NCI-H1436 (cell line): ENCODE measurements at regions not wholly inside any gene's neighbourhood (a gene's known extent, or its start where the extent isn't known, plus 50 kb on each side); places are given as distances from the start of the nearest gene placed in this dataset.

ENCODE experiments used
- DNase-seq: peaks from one replicate; lab custom pipeline; 2025; lab: John Stamatoyannopoulos, UW

GRCh38 chr6:21381331-21381963 lies 212.1 kb upstream of the SOX4 start:
- no peak for DNase-seq

GRCh38 chr6:21382821-21383449 lies 210.6 kb upstream of the SOX4 start:
- DNase-seq, result no peak

- DNase-seq, result no peak
These were observed 210.0 kb upstream of the SOX4 start for GRCh38 chr6:21383450-21384085.

- DNase-seq, result no peak
These were observed 209.3 kb upstream of the SOX4 start for GRCh38 chr6:21384216-21384615.

GRCh38 chr6:21386744-21387143 lies 206.8 kb upstream of the SOX4 start:
- no peak for DNase-seq

- DNase-seq, result no peak
These were observed 202.9 kb upstream of the SOX4 start for GRCh38 chr6:21390532-21391213.

- no peak for DNase-seq
These were observed 201.4 kb upstream of the SOX4 start for GRCh38 chr6:21392177-21392576.

- no peak for DNase-seq
These were observed 199.9 kb upstream of the SOX4 start for GRCh38 chr6:21393441-21394165.

- no peak for DNase-seq
These were observed 198.4 kb upstream of the SOX4 start for GRCh38 chr6:21395121-21395520.

- DNase-seq, result no peak
These were observed 197.2 kb upstream of the SOX4 start for GRCh38 chr6:21396313-21396712.

- DNase-seq, result no peak
These were observed 194.7 kb upstream of the SOX4 start for GRCh38 chr6:21398741-21399325.

GRCh38 chr6:21402368-21402767 lies 191.2 kb upstream of the SOX4 start:
- DNase-seq, result no peak

- DNase-seq, result no peak
These were observed 189.0 kb upstream of the SOX4 start for GRCh38 chr6:21404577-21404976.

GRCh38 chr6:21406316-21406715 lies 187.2 kb upstream of the SOX4 start:
- DNase-seq, result no peak

GRCh38 chr6:21409231-21409630 lies 184.3 kb upstream of the SOX4 start:
- DNase-seq, result no peak

GRCh38 chr6:21413428-21413827 lies 180.1 kb upstream of the SOX4 start:
- no peak for DNase-seq

GRCh38 chr6:21414065-21414464 lies 179.5 kb upstream of the SOX4 start:
- no peak for DNase-seq

- no peak for DNase-seq
These were observed 173.2 kb upstream of the SOX4 start for GRCh38 chr6:21420146-21420878.

- DNase-seq, result no peak
These were observed 172.6 kb upstream of the SOX4 start for GRCh38 chr6:21420926-21421325.

GRCh38 chr6:21423106-21423854 lies 170.3 kb upstream of the SOX4 start:
- no peak for DNase-seq
